GM23248 (cell line): ENCODE measurements at regions not wholly inside any gene's neighbourhood (a gene's known extent, or its start where the extent isn't known, plus 50 kb on each side); places are given as distances from the start of the nearest gene placed in this dataset.

Experiments
- DNase-seq: peaks from one replicate; pipeline ENCODE4 v3.0.0-alpha.2; 2015
- H2AFZ ChIP-seq: fragments of 200-600 bp; sonication (generic); 2 replicates; pipeline ENCODE4 v1.6.1; 2016; ENCODE audit warnings: antibody characterized with exemption
- H3F3A ChIP-seq: fragments of 200-600 bp; sonication (generic); 2 replicates; pipeline ENCODE4 v1.6.1; 2016; ENCODE audit warnings: mild to moderate bottlenecking, antibody characterized with exemption, mixed run types; ENCODE audit not compliant: insufficient read depth
- H3K27ac ChIP-seq: fragments of 200-600 bp; sonication (generic); 2 replicates; pipeline ENCODE4 v1.5.1; 2016; ENCODE audit warnings: mild to moderate bottlenecking
- H3K27me3 ChIP-seq: fragments of 200-600 bp; sonication (generic); replicated peaks from 2 replicates; pipeline ENCODE4 v1.6.1; 2016; ENCODE audit warnings: mild to moderate bottlenecking; ENCODE audit not compliant: insufficient read depth
- H3K36me3 ChIP-seq: fragments of 200-600 bp; sonication (generic); 2 replicates; pipeline ENCODE4 v1.6.1; 2016; ENCODE audit warnings: low read depth, mild to moderate bottlenecking
- H3K4me1 ChIP-seq: fragments of 200-600 bp; sonication (generic); 2 replicates; pipeline ENCODE4 v1.6.1; 2016; ENCODE audit warnings: mild to moderate bottlenecking; ENCODE audit not compliant: insufficient read depth
- H3K4me2 ChIP-seq: fragments of 200-600 bp; sonication (generic); one replicate; pipeline ENCODE4 v1.6.1; 2016; ENCODE audit warnings: mild to moderate bottlenecking; ENCODE audit not compliant: unreplicated experiment
- H3K4me3 ChIP-seq: fragments of 200-600 bp; sonication (generic); 2 replicates; pipeline ENCODE4 v1.5.1; 2016; ENCODE audit warnings: mild to moderate bottlenecking
- H3K79me2 ChIP-seq: fragments of 200-600 bp; sonication (generic); 2 replicates; pipeline ENCODE4 v1.6.1; 2016; ENCODE audit warnings: mild to moderate bottlenecking; ENCODE audit not compliant: insufficient read depth
- H3K9ac ChIP-seq: fragments of 200-600 bp; sonication (generic); 2 replicates; pipeline ENCODE4 v1.6.1; 2016; ENCODE audit warnings: mild to moderate bottlenecking
- H3K9me2 ChIP-seq: fragments of 200-600 bp; sonication (generic); 2 replicates; pipeline ENCODE4 v1.6.1; 2016; ENCODE audit warnings: mixed run types, mild to moderate bottlenecking, moderate library complexity; ENCODE audit not compliant: insufficient read depth
- H3K9me3 ChIP-seq: fragments of 200-600 bp; sonication (generic); one replicate; pipeline ENCODE4 v1.6.1; 2017; ENCODE audit warnings: low read depth
- H4K20me1 ChIP-seq: fragments of 200-600 bp; sonication (generic); 2 replicates; pipeline ENCODE4 v1.6.0; 2016; ENCODE audit not compliant: insufficient read depth
- EZH2 ChIP-seq: fragments of 200-600 bp; sonication (generic); IDR thresholded peaks from 2 replicates; pipeline ENCODE4 v1.6.1; 2018; ENCODE audit warnings: antibody characterized with exemption, mild to moderate bottlenecking; ENCODE audit not compliant: insufficient read depth, poor library complexity, severe bottlenecking
- EZH2phosphoT487 ChIP-seq: fragments of 200-600 bp; sonication (generic); IDR thresholded peaks from 2 replicates; pipeline ENCODE4 v1.6.1; 2018; ENCODE audit warnings: antibody characterized with exemption, moderate library complexity, mild to moderate bottlenecking, low read depth; ENCODE audit not compliant: insufficient read depth
- WGBS, 2 experiments: methylation state at CpG; one replicate each; pipeline ENCODE4 v1.1.6; 2015 to 2017; ENCODE audit warnings: low lambda C conversion rate in 2 of 2, low coverage in 1 of 2; ENCODE audit errors: missing lambda C conversion rate in 2 of 2; 5-methylcytosine and 5-hydroxymethylcytosine counted together
- in situ Hi-C: fragments of 300-500 bp; cut with MboI; formaldehyde crosslinking; loops from 2 replicates; pipeline ENCODE4 v1.15.0; 2020

- Histone ChIP-seq H4K20me1 (no peaks in the 10 kb centered on the region), H3K9me3 (no peaks in the 10 kb centered on the region), H3K4me2 (no peak overlapping the region), H3K27ac (no peak overlapping the region), H3K27me3 (peaks cover 7% of the 10 kb centered on the region; the same call in 1 of the 2 replicates), H3K79me2 (no peaks in the 10 kb centered on the region), H3K4me1 (no peaks in the 10 kb centered on the region), H3F3A (no peaks in the 10 kb centered on the region), H2AFZ (no peak overlapping the region), H3K9ac (no peak overlapping the region), H3K4me3 (no peak overlapping the region), H3K36me3 (no peaks in the 10 kb centered on the region), H3K9me2 (no peaks in the 10 kb centered on the region)
- in situ Hi-C loops: no loop called here
- WGBS, 2 experiments: 19 to 20% methylated on average over 11 of the region's 11 CpGs
- no peak for DNase-seq
- TF ChIP-seq EZH2 (no peak), EZH2phosphoT487 (no peak)
These were observed 425.1 kb downstream of the TSHZ3 start for GRCh38 chr19:30924069-30924636.

- Histone ChIP-seq H3K79me2 (no peaks in the 10 kb centered on the region), H3K36me3 (no peaks in the 10 kb centered on the region), H3K4me3 (no peak overlapping the region), H3K27ac (no peak overlapping the region), H3K27me3 (peaks cover 7% of the 10 kb centered on the region; the same call in 1 of the 2 replicates), H4K20me1 (no peaks in the 10 kb centered on the region), H3K4me2 (no peak overlapping the region), H3K9me2 (no peaks in the 10 kb centered on the region), H3K9me3 (no peaks in the 10 kb centered on the region), H2AFZ (no peak overlapping the region), H3K4me1 (no peaks in the 10 kb centered on the region), H3K9ac (no peak overlapping the region), H3F3A (no peaks in the 10 kb centered on the region)
- in situ Hi-C loops: no loop called here
- DNase-seq: no peak
- TF ChIP-seq EZH2 (no peak), EZH2phosphoT487 (no peak)
- WGBS, 2 experiments: 11 to 20% methylated on average over 4 of the region's 4 CpGs
These were observed 425.6 kb downstream of the TSHZ3 start for GRCh38 chr19:30923621-30924020.

- Histone ChIP-seq H3K36me3 (no peaks in the 10 kb centered on the region), H3K4me1 (no peaks in the 10 kb centered on the region), H3K4me3 (no peak overlapping the region), H3K9me2 (no peaks in the 10 kb centered on the region), H2AFZ (no peak overlapping the region), H3K4me2 (no peak overlapping the region), H3K9ac (no peak overlapping the region), H3F3A (no peaks in the 10 kb centered on the region), H4K20me1 (no peaks in the 10 kb centered on the region), H3K27me3 (peaks cover 7% of the 10 kb centered on the region; the same call in 1 of the 2 replicates), H3K27ac (no peak overlapping the region), H3K9me3 (no peaks in the 10 kb centered on the region), H3K79me2 (no peaks in the 10 kb centered on the region)
- in situ Hi-C loops: no loop called here
- DNase-seq: no peak
- no peak for TF ChIP-seq EZH2
- WGBS, 2 experiments: 19 to 26% methylated on average over 4 of the region's 4 CpGs
These were observed 426.1 kb downstream of the TSHZ3 start for GRCh38 chr19:30923096-30923495.

GRCh38 chr19:30920222-30920621, 429.0 kb downstream of the TSHZ3 start:
- no peaks in the 10 kb centered on the region for H3K79me2 ChIP-seq
- in situ Hi-C loops: no loop called here

GRCh38 chr19:30919737-30920136, 429.5 kb downstream of the TSHZ3 start:
- no peak overlapping the region for H3K4me3 ChIP-seq
- in situ Hi-C loops: no loop called here
- no peak overlapping the region for H3K27ac ChIP-seq
- 0% methylated on average over 1 of the region's 1 CpG for WGBS, 2 experiments
- DNase-seq: no peak
- TF ChIP-seq EZH2 (no peak), EZH2phosphoT487 (no peak)
- H3K27me3 ChIP-seq: peaks cover 14% of the 10 kb centered on the region
- H3K9me2 ChIP-seq: no peaks in the 10 kb centered on the region
- no peak overlapping the region for H2AFZ ChIP-seq
- no peak overlapping the region for H3K9ac ChIP-seq
- no peaks in the 10 kb centered on the region for H3K4me1 ChIP-seq
- no peak overlapping the region for H3K4me2 ChIP-seq
- no peaks in the 10 kb centered on the region for H3K36me3 ChIP-seq
- no peaks in the 10 kb centered on the region for H3F3A ChIP-seq
- H4K20me1 ChIP-seq: no peaks in the 10 kb centered on the region
- H3K79me2 ChIP-seq: no peaks in the 10 kb centered on the region
- H3K9me3 ChIP-seq: no peaks in the 10 kb centered on the region

More at GRCh38 chr19:30920222-30920621, 429.0 kb downstream of the TSHZ3 start:
- H3K4me1 ChIP-seq: no peaks in the 10 kb centered on the region
- H2AFZ ChIP-seq: no peak overlapping the region
- no peaks in the 10 kb centered on the region for H3K9me2 ChIP-seq
- DNase-seq: no peak
- WGBS, 2 experiments: 52 to 53% methylated on average over 11 of the region's 11 CpGs
- no peaks in the 10 kb centered on the region for H3K9me3 ChIP-seq
- no peaks in the 10 kb centered on the region for H3F3A ChIP-seq
- no peaks in the 10 kb centered on the region for H3K36me3 ChIP-seq
- no peak overlapping the region for H3K9ac ChIP-seq
- H3K27ac ChIP-seq: no peak overlapping the region
- no peaks in the 10 kb centered on the region for H4K20me1 ChIP-seq
- no peak overlapping the region for H3K4me3 ChIP-seq
- no peak overlapping the region for H3K4me2 ChIP-seq
- peaks cover 9% of the 10 kb centered on the region for H3K27me3 ChIP-seq
- no peak for TF ChIP-seq EZH2
- TF ChIP-seq EZH2phosphoT487: no peak
